Neutrophil (primary cell): ENCODE measurements at regions not wholly inside any gene's neighbourhood (a gene's known extent, or its start where the extent isn't known, plus 50 kb on each side); places are given as distances from the start of the nearest gene placed in this dataset.

Experiments
- H3K27ac ChIP-seq: fragments of 200-600 bp; sonication (generic); 2 replicates; pipeline ENCODE4 v1.5.1; 2016; ENCODE audit warnings: mild to moderate bottlenecking, moderate library complexity
- H3K27me3 ChIP-seq: fragments of 200-600 bp; sonication (generic); 2 replicates; pipeline ENCODE4 v1.6.0; 2016; ENCODE audit warnings: mild to moderate bottlenecking
- H3K36me3 ChIP-seq: fragments of 200-600 bp; sonication (generic); 2 replicates; pipeline ENCODE4 v1.5.1; 2017
- H3K4me1 ChIP-seq, 2 experiments: fragments of 200-600 bp in 1 of 2; sonication (generic) in 1 of 2; 1 replicate in 1 of 2; 2 replicates in 1 of 2; pipeline versions ENCODE4 v1.5.1 to v1.6.1; 2013 to 2016; ENCODE audit warnings: low read depth in 1 of 2, low read length in 1 of 2, mild to moderate bottlenecking in 1 of 2, moderate library complexity in 1 of 2; ENCODE audit not compliant: control insufficient read depth in 1 of 2, insufficient read depth in 1 of 2
- H3K4me3 ChIP-seq, 2 experiments: fragments of 200-600 bp in 1 of 2; sonication (generic) in 1 of 2; 1 replicate in 1 of 2; 2 replicates in 1 of 2; pipeline ENCODE4 v1.5.1; 2013 to 2016; ENCODE audit warnings: low read depth in 1 of 2, low read length in 1 of 2, mild to moderate bottlenecking in 1 of 2, moderate library complexity in 1 of 2
- H3K9me3 ChIP-seq: fragments of 200-600 bp; sonication (generic); 2 replicates; pipeline ENCODE4 v1.5.1; 2016
- TF ChIP-seq, protein P1 (sequence below): fragments of 200-600 bp; sonication (generic); IDR thresholded peaks from 2 replicates; pipeline ENCODE4 v1.5.1; 2016; ENCODE audit warnings: antibody characterized with exemption

DNA sequence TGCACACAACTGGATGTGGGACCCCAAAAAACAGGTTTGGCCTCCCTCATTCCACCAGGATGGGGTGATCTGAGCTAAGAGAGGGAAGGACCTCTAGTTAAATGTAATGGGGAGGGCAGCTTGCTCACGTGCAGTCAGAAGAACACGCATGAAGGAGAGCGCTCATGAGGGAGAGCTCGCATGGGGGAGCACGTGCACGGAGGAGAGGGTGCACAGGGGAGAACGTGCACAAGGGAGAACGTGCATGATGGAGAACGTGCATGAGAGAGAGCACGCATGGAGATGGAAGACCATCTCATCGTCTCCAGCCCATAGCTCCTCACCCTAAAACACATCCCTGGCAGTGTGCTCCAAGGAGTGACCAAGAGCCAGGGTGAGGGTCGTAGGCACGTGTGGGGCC, 141.2 kb downstream of the RBFOX3 start:
- TF ChIP-seq, protein P1, sequence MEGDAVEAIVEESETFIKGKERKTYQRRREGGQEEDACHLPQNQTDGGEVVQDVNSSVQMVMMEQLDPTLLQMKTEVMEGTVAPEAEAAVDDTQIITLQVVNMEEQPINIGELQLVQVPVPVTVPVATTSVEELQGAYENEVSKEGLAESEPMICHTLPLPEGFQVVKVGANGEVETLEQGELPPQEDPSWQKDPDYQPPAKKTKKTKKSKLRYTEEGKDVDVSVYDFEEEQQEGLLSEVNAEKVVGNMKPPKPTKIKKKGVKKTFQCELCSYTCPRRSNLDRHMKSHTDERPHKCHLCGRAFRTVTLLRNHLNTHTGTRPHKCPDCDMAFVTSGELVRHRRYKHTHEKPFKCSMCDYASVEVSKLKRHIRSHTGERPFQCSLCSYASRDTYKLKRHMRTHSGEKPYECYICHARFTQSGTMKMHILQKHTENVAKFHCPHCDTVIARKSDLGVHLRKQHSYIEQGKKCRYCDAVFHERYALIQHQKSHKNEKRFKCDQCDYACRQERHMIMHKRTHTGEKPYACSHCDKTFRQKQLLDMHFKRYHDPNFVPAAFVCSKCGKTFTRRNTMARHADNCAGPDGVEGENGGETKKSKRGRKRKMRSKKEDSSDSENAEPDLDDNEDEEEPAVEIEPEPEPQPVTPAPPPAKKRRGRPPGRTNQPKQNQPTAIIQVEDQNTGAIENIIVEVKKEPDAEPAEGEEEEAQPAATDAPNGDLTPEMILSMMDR = no peak
- no peaks in the 10 kb centered on the region for H3K36me3 ChIP-seq
- no peaks in the 10 kb centered on the region for H3K27me3 ChIP-seq

DNA sequence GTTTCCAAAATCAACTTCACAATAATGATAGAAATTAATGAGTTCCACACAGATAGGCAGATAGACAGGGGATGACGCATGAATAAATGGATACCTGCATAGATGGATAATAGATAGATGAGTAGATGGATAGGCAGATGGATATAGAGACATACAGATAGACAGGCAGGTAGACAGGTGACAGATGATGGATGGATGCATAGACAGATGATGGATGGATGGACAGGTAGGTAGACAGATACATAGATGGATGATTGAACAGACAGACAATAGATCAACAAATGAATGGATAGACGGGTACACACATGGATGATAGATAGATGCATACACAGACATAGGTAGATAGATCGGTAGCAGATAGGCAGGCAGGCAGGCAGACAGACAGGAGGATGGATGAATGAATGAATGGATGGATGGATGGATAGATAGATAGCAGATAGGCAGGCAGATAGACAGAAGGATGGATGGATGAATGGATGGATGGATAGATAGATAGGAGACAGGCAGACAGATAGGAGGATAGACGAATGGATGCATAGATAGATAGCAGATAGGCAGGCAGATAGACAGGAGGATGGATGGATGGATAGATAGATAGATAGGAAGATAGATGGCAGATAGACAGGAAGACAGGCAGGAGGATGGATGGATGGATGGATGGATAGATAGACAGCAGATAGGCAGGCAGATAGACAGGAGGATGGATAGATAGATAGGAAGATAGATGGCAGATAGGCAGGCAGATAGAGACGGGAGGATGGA, 142.5 kb downstream of the RBFOX3 start:
- H3K27me3 ChIP-seq = no peaks in the 10 kb centered on the region

More for the DNA sequence above, 141.2 kb downstream of the RBFOX3 start:
- no peaks in the 10 kb centered on the region for H3K9me3 ChIP-seq
- no peak overlapping the region for H3K4me3 ChIP-seq
- no peaks in the 10 kb centered on the region for H3K4me1 ChIP-seq
- no peak overlapping the region for H3K27ac ChIP-seq

DNA sequence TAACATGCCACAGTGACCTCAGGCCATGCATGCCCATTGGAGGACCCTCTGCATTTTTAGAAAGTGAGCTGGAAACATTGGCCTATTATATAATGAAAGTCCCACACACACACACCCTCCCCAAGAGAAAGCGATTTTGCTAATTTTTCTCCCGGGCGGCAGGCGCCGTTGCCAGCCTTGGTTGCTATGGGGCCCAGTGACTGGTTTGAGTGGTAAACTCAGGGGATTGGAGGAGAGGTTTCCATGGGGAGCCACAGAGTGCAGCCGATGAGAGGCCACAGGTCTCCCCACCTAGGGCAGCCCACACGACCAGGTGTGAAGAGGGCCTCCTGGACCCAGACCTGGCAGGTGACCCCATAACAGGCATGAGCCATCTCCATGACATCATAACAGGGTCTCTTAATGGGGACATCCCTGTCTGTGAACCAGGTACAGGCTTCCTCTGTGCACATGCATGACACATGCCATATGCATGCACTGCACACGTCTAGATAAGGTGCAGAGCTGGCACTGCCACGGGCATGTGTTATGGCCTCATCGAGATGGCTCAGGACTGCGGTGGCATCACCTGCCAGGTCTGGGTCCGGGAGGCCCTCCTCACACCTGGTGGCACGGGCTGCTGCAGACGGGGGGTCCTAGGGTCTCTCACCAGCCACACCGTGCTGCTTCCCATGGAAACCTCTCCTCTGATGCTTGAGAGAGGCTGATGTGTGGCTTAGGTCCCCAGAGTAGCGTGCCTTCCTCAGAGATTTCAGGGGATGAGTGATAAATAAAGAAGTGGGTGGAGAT, 144.1 kb downstream of the RBFOX3 start:
- Histone ChIP-seq H3K27me3 (no peaks in the 10 kb centered on the region), H3K9me3 (no peaks in the 10 kb centered on the region), H3K36me3 (no peaks in the 10 kb centered on the region), H3K4me1 (no peaks in the 10 kb centered on the region), H3K4me3 (no peak overlapping the region), H3K27ac (no peak overlapping the region)
- TF ChIP-seq, protein P1 = no peak

More for the DNA sequence above, 142.5 kb downstream of the RBFOX3 start:
- Histone ChIP-seq H3K4me3 (no peak overlapping the region), H3K36me3 (no peaks in the 10 kb centered on the region), H3K4me1 (no peaks in the 10 kb centered on the region), H3K9me3 (no peaks in the 10 kb centered on the region), H3K27ac (no peak overlapping the region)
- TF ChIP-seq, protein P1 = no peak

DNA sequence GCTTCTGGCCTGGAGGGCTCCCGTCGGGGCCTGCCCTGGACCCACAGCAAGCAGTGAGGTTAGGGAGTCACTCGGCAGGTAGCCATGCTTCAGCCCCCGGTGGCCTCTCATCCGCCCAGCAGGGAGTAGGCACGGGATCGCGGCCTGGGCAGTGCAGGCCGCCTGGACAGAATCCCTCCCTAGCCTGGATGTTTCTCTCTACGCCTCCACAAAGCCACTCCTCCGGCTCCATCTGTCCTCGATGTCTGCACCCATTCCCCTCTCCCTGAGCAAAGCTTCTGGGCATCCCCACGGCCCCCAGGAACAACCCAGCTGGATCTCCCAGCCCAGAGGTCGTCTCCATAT, 145.2 kb downstream of the RBFOX3 start:
- H3K27me3 ChIP-seq = no peaks in the 10 kb centered on the region
- TF ChIP-seq, protein P1 = no peak
- no peaks in the 10 kb centered on the region for H3K9me3 ChIP-seq

DNA sequence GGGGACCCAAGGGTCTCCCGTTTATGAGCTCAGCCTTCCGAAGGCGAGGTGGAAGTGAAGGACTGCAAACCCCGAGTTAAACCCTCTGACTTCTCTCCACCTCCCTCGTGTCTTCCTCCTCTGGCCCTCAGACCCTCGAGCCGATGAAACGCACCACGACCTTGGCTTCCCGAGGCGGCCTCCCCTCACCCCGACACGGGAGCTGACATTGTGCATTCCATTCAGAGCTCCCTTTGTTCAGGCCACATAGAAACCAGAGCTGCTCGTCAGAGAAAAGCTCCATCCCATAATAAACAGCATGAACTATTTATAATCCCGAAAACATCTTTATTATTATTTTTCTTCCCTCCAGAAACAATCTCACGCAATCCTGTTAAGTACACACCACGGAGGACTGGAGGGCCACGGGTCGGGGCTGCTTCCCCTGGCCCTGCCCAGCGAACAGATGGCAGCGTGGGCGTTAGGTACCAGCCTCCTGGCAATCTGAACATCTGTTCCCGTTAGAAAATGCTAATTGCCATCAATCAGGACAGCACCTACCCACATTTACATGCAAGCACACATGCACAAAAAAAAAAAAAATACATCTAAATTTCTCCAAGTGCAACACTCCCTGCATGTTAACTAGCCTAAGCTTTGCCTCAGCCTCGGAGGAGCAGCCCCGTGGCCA, 145.7 kb downstream of the RBFOX3 start:
- H3K4me1 ChIP-seq = no peaks in the 10 kb centered on the region
- no peaks in the 10 kb centered on the region for H3K27me3 ChIP-seq
- no peaks in the 10 kb centered on the region for H3K36me3 ChIP-seq
- H3K4me3 ChIP-seq = no peak overlapping the region
- no peak overlapping the region for H3K27ac ChIP-seq
- H3K9me3 ChIP-seq = no peaks in the 10 kb centered on the region
- TF ChIP-seq, protein P1 = no peak

More for the DNA sequence above, 145.2 kb downstream of the RBFOX3 start:
- Histone ChIP-seq H3K27ac (no peak overlapping the region), H3K4me1 (no peaks in the 10 kb centered on the region), H3K4me3 (no peak overlapping the region), H3K36me3 (no peaks in the 10 kb centered on the region)
